Fibroblast of the conjunctiva (primary cell): ENCODE measurements at regions not wholly inside any gene's neighbourhood (a gene's known extent, or its start where the extent isn't known, plus 50 kb on each side); places are given as distances from the start of the nearest gene placed in this dataset.

Experiments
- DNase-seq: peaks from one replicate; pipeline ENCODE4 v3.0.0-alpha.2; 2010; ENCODE audit warnings: low read depth

- DNase-seq = no peak
Observed at GRCh38 chr21:28826569-28826968, 166.1 kb downstream of the LTN1 start.

GRCh38 chr21:28826021-28826420 lies 166.7 kb downstream of the LTN1 start:
- no peak for DNase-seq

GRCh38 chr21:28823429-28823828 lies 169.2 kb downstream of the LTN1 start:
- DNase-seq = no peak

- DNase-seq = peak; percentile 85
Observed at GRCh38 chr21:28822486-28823335, 170.0 kb downstream of the LTN1 start.

GRCh38 chr21:28822123-28822399 lies 170.6 kb downstream of the LTN1 start:
- DNase-seq = no peak

- DNase-seq = no peak
Observed at GRCh38 chr21:28821276-28822122, 171.2 kb downstream of the LTN1 start.

GRCh38 chr21:28818663-28819278 lies 173.9 kb downstream of the LTN1 start:
- peak; percentile 56 for DNase-seq

GRCh38 chr21:28817871-28818270 lies 174.8 kb downstream of the LTN1 start:
- no peak for DNase-seq

GRCh38 chr21:28811860-28812259 lies 180.8 kb downstream of the LTN1 start:
- DNase-seq = no peak

GRCh38 chr21:28810826-28811524 lies 181.7 kb downstream of the LTN1 start:
- DNase-seq = no peak

GRCh38 chr21:28805885-28806284 lies 186.8 kb downstream of the LTN1 start:
- DNase-seq = peak; percentile 85

GRCh38 chr21:28804089-28804670 lies 188.5 kb downstream of the LTN1 start:
- no peak for DNase-seq

- no peak for DNase-seq
Observed at GRCh38 chr21:28801906-28802305, 190.8 kb downstream of the LTN1 start.

- DNase-seq = no peak
Observed at GRCh38 chr21:28799926-28800325, 192.8 kb downstream of the LTN1 start.

GRCh38 chr21:28798798-28799197 lies 193.9 kb downstream of the LTN1 start:
- no peak for DNase-seq

GRCh38 chr21:28795251-28795650 lies 197.4 kb downstream of the LTN1 start:
- no peak for DNase-seq

GRCh38 chr21:28794371-28794851 lies 198.3 kb downstream of the LTN1 start:
- DNase-seq = no peak

GRCh38 chr21:28793043-28793442 lies 199.6 kb downstream of the LTN1 start:
- DNase-seq = peak; percentile 60

- DNase-seq = no peak
Observed at GRCh38 chr21:28791595-28792282, 200.9 kb downstream of the LTN1 start.

GRCh38 chr21:28790335-28790734 lies 202.3 kb downstream of the LTN1 start:
- DNase-seq = no peak

GRCh38 chr21:28789523-28789922 lies 203.2 kb downstream of the LTN1 start:
- DNase-seq = no peak
